Ectodermal cell (in vitro differentiated cells): ENCODE measurements at regions not wholly inside any gene's neighbourhood (a gene's known extent, or its start where the extent isn't known, plus 50 kb on each side); places are given as distances from the start of the nearest gene placed in this dataset.

Source experiments
- H3K27ac ChIP-seq: 2 replicates; pipeline ENCODE4 v1.7.0; 2013; ENCODE audit warnings: mild to moderate bottlenecking, low read depth, low read length; ENCODE audit not compliant: insufficient read depth, poor library complexity, severe bottlenecking
- H3K27me3 ChIP-seq: 2 replicates; pipeline ENCODE4 v1.7.0; 2013; ENCODE audit warnings: mild to moderate bottlenecking, low read length; ENCODE audit not compliant: insufficient read depth, control insufficient read depth, poor library complexity, severe bottlenecking
- H3K36me3 ChIP-seq: one replicate; pipeline ENCODE4 v1.7.0; 2013; ENCODE audit warnings: low read length; ENCODE audit not compliant: control insufficient read depth, insufficient read depth
- H3K4me1 ChIP-seq: one replicate; pipeline ENCODE4 v1.7.0; 2013; ENCODE audit warnings: low read length; ENCODE audit not compliant: control insufficient read depth, insufficient read depth
- H3K4me3 ChIP-seq: 2 replicates; pipeline ENCODE4 v1.7.0; 2013; ENCODE audit warnings: low read depth, low read length, control low read depth; ENCODE audit not compliant: insufficient read depth
- H3K9me3 ChIP-seq: 2 replicates; pipeline ENCODE4 v1.7.0; 2013; ENCODE audit warnings: mild to moderate bottlenecking, low read length, moderate library complexity; ENCODE audit not compliant: control insufficient read depth
- WGBS, 2 experiments: methylation state at CpG; one replicate each; pipeline ENCODE4 v1.1.7; 2013; ENCODE audit warnings: missing lambda C conversion rate in 2 of 2; 5-methylcytosine and 5-hydroxymethylcytosine counted together

DNA sequence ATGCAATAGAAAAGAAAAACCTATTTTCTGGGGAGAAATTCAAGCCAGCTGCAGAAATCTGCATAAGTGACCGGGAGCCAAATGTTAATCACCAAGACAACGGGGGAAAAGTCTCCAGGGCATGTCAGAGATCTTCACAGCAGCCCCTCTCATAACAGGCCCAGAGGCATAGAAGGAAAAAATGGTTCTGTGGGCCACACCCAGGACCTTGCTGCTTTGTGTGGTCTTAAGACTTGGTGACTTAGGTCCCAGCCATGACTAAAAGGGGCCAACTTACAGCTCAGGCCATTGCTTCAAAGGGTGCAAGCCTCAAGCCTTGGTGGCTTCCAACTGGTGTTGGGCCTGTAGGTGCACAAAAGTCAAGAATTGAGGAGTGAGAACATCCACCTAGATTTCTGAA lies 2847.6 kb upstream of the PCDH20 start:
- 94% methylated on average over 2 of the region's 2 CpGs for WGBS, 2 experiments
- H3K4me3 ChIP-seq: no peak overlapping the region
- H3K4me1 ChIP-seq: no peaks in the 10 kb centered on the region
- H3K9me3 ChIP-seq: no peaks in the 10 kb centered on the region
- H3K27ac ChIP-seq: no peak overlapping the region
- no peaks in the 10 kb centered on the region for H3K27me3 ChIP-seq
- H3K36me3 ChIP-seq: no peaks in the 10 kb centered on the region

- Histone ChIP-seq H3K36me3 (no peaks in the 10 kb centered on the region), H3K4me3 (no peak overlapping the region), H3K4me1 (no peaks in the 10 kb centered on the region), H3K27me3 (no peaks in the 10 kb centered on the region), H3K9me3 (no peaks in the 10 kb centered on the region), H3K27ac (no peak overlapping the region)
- 75 to 87% methylated on average over 2 to 3 of the region's 3 CpGs for WGBS, 2 experiments
Observed at GRCh38 chr13:64256751-64257150, 2841.1 kb upstream of the PCDH20 start.

DNA sequence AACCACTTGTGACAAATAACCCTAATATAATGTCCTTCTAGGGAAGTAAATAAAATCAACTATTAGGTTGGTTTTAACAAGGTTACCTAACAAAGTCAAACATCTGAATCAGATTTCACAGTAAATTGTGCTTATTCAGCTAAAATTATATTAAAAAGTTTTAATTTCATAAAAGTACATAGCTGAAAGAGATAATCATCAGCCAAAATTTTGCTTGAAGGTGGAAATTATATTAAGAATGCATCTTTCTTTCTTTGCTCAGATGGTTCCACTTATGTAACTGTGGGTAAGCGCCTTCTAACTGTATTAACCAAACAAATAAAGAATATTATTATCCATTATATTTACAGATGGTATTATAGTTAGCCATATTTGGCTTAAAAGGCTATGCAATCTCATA lies 2840.3 kb upstream of the PCDH20 start:
- WGBS, 2 experiments: no CpG with 5 or more reads among the region's 1 CpG
- no peak overlapping the region for H3K4me3 ChIP-seq
- H3K9me3 ChIP-seq: no peaks in the 10 kb centered on the region
- no peak overlapping the region for H3K27ac ChIP-seq
- H3K36me3 ChIP-seq: no peaks in the 10 kb centered on the region
- H3K4me1 ChIP-seq: no peaks in the 10 kb centered on the region
- no peaks in the 10 kb centered on the region for H3K27me3 ChIP-seq

GRCh38 chr13:64248371-64249065 lies 2832.9 kb upstream of the PCDH20 start:
- no peaks in the 10 kb centered on the region for H3K4me1 ChIP-seq
- no peak overlapping the region for H3K27ac ChIP-seq
- H3K27me3 ChIP-seq: no peaks in the 10 kb centered on the region
- no peaks in the 10 kb centered on the region for H3K9me3 ChIP-seq
- no peak overlapping the region for H3K4me3 ChIP-seq
- H3K36me3 ChIP-seq: no peaks in the 10 kb centered on the region

- Histone ChIP-seq H3K9me3 (no peaks in the 10 kb centered on the region), H3K4me3 (no peak overlapping the region), H3K36me3 (no peaks in the 10 kb centered on the region), H3K4me1 (no peaks in the 10 kb centered on the region), H3K27me3 (no peaks in the 10 kb centered on the region), H3K27ac (no peak overlapping the region)
- WGBS, 2 experiments: 89 to 93% methylated on average over 1 of the region's 2 CpGs
Observed at GRCh38 chr13:64239372-64239771, 2823.7 kb upstream of the PCDH20 start.

- no peaks in the 10 kb centered on the region for H3K36me3 ChIP-seq
- no peaks in the 10 kb centered on the region for H3K4me1 ChIP-seq
- no peak overlapping the region for H3K4me3 ChIP-seq
- 72 to 85% methylated on average over 3 to 4 of the region's 4 CpGs for WGBS, 2 experiments
- no peaks in the 10 kb centered on the region for H3K9me3 ChIP-seq
- no peak overlapping the region for H3K27ac ChIP-seq
- H3K27me3 ChIP-seq: no peaks in the 10 kb centered on the region
Observed at GRCh38 chr13:64234255-64234654, 2818.6 kb upstream of the PCDH20 start.

DNA sequence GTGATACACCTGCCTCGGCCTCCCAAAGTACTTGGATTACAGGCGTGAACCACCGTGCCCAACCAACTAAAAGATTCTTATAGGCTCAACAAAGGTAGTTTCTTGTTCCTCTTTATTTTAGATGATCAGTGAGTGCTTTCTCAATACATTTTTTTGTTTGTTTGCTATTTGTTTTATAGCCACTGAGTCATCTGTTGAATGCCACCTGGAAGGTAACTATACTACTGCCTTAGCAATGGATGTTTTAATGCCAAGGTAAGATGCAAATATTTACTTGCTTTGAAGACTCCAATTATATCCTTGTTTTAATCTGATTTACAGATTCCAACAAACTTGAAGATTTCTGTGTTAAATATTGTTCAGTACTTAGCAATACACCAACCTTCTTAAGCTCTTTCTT lies 2807.4 kb upstream of the PCDH20 start:
- WGBS, 2 experiments: 82 to 94% methylated on average over 3 of the region's 3 CpGs
- Histone ChIP-seq H3K27ac (no peak overlapping the region), H3K27me3 (no peaks in the 10 kb centered on the region), H3K36me3 (no peaks in the 10 kb centered on the region), H3K4me1 (no peaks in the 10 kb centered on the region), H3K4me3 (no peak overlapping the region), H3K9me3 (no peaks in the 10 kb centered on the region)

GRCh38 chr13:64206430-64207225 lies 2791.0 kb upstream of the PCDH20 start:
- Histone ChIP-seq H3K27ac (no peak overlapping the region), H3K4me3 (no peak overlapping the region), H3K4me1 (no peaks in the 10 kb centered on the region), H3K36me3 (no peaks in the 10 kb centered on the region), H3K9me3 (no peaks in the 10 kb centered on the region), H3K27me3 (no peaks in the 10 kb centered on the region)
- WGBS, 2 experiments: 83 to 84% methylated on average over 9 of the region's 9 CpGs

GRCh38 chr13:64202517-64202916 lies 2786.9 kb upstream of the PCDH20 start:
- 79% methylated on average over 1 of the region's 1 CpG; no CpG with 5 or more reads in 1 of the 2 experiments for WGBS, 2 experiments

DNA sequence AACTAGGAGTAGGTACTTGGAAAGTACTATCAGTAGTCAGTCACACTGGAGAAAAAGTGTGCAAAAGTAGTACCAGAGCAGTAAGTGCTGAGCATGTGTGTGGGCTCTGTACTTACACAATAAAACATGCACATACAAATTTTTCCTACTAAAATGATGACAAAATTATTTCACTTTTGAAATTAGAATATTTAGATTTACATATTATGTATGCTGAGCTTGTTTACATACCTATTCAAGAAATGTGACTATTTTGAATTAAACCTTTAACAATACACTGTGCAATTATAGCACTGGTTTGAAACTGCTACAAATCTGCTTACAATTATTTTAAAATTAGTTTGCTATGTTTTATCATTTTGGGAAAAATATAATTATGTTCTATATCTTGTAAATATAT lies 2781.6 kb upstream of the PCDH20 start:
- no peaks in the 10 kb centered on the region for H3K9me3 ChIP-seq
- H3K27me3 ChIP-seq: no peaks in the 10 kb centered on the region
- H3K4me1 ChIP-seq: no peaks in the 10 kb centered on the region
- H3K4me3 ChIP-seq: no peak overlapping the region
- H3K27ac ChIP-seq: no peak overlapping the region
- no peaks in the 10 kb centered on the region for H3K36me3 ChIP-seq

More at GRCh38 chr13:64202517-64202916, 2786.9 kb upstream of the PCDH20 start:
- Histone ChIP-seq H3K36me3 (no peaks in the 10 kb centered on the region), H3K4me3 (no peak overlapping the region), H3K4me1 (no peaks in the 10 kb centered on the region), H3K27me3 (no peaks in the 10 kb centered on the region), H3K9me3 (no peaks in the 10 kb centered on the region), H3K27ac (no peak overlapping the region)
